Adrenal gland (tissue), 5 donors: ENCODE measurements at regions not wholly inside any gene's neighbourhood (a gene's known extent, or its start where the extent isn't known, plus 50 kb on each side); places are given as distances from the start of the nearest gene placed in this dataset.

ENCODE experiments used
- POLR2A ChIP-seq, 2 donors: fragments of 450-650 bp; IDR thresholded peaks; one replicate each; pipeline ENCODE4 v1.6.1; 2017; ENCODE audit warnings: antibody characterized with exemption in 2 of 2, mild to moderate bottlenecking in 2 of 2, moderate library complexity in 1 of 2
- TF ChIP-seq, protein P1 (sequence below), 6 experiments: fragments of 450-650 bp in 4 of 6; fragments of 200-600 bp in 2 of 6; sonication (generic) in 1 of 6; IDR thresholded peaks; 1 replicate in 5 of 6; 2 replicates in 1 of 6; pipeline versions ENCODE4 v1.5.1 to v1.8.0; 2016 to 2021; ENCODE audit warnings: antibody characterized with exemption in 6 of 6, mild to moderate bottlenecking in 2 of 6, moderate library complexity in 1 of 6
- donor health status: DM: no; HTN: no; CAD: no.

- TF ChIP-seq, protein P1, sequence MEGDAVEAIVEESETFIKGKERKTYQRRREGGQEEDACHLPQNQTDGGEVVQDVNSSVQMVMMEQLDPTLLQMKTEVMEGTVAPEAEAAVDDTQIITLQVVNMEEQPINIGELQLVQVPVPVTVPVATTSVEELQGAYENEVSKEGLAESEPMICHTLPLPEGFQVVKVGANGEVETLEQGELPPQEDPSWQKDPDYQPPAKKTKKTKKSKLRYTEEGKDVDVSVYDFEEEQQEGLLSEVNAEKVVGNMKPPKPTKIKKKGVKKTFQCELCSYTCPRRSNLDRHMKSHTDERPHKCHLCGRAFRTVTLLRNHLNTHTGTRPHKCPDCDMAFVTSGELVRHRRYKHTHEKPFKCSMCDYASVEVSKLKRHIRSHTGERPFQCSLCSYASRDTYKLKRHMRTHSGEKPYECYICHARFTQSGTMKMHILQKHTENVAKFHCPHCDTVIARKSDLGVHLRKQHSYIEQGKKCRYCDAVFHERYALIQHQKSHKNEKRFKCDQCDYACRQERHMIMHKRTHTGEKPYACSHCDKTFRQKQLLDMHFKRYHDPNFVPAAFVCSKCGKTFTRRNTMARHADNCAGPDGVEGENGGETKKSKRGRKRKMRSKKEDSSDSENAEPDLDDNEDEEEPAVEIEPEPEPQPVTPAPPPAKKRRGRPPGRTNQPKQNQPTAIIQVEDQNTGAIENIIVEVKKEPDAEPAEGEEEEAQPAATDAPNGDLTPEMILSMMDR (IDR thresholded peaks at IDR 0.05), result no peak
- TF ChIP-seq POLR2A (IDR thresholded peaks at IDR 0.05), result no peak
Measured at GRCh38 chr11:107274138-107274537, 183.5 kb downstream of the CWF19L2 start.
